ENCODE measurements at regions not wholly inside any gene's neighbourhood (a gene's known extent, or its start where the extent isn't known, plus 50 kb on each side); places are given as distances from the start of the nearest gene placed in this dataset.
"Not testable (repeated sequence)": the region's sequence is repeated elsewhere in the genome, so short reads cannot be mapped to it uniquely, and the experiment has no call there.

- TF ChIP-seq POLR2AphosphoS5 (IDR thresholded peaks at IDR 0.05; ENCODE audit: low read depth) (no peak), SPI1 (IDR thresholded peaks at IDR 0.05; ENCODE audit: borderline replicate concordance, low read depth) (no peak), GABPA (IDR thresholded peaks at IDR 0.05; ENCODE audit: low read depth) (no peak), REST (IDR thresholded peaks at IDR 0.05; ENCODE audit: insufficient replicate concordance, low read depth) (no peak), CTCF (IDR thresholded peaks at IDR 0.05; ENCODE audit: insufficient read depth, low read length) (no peak)
- H3K4me3 ChIP-seq (replicated peaks; ENCODE audit: insufficient read depth, low read length), result no peak overlapping the region
- no peak overlapping the region for H3K27ac ChIP-seq (replicated peaks)
- H3K27me3 ChIP-seq (ENCODE audit: insufficient read depth, poor library complexity, severe bottlenecking), result no peaks in the 10 kb centered on the region
- no peak for DNase-seq (ENCODE audit: low read depth in 1 of 2, low spot score in 1 of 2)
Measured at GRCh38 chr5:25090275-25090674, 445.5 kb upstream of the CDH10 start.

GRCh38 chr5:25088689-25089088, 443.9 kb upstream of the CDH10 start:
- H3K4me3 ChIP-seq (replicated peaks; ENCODE audit: insufficient read depth, low read length); H3K27ac ChIP-seq (replicated peaks); DNase-seq (ENCODE audit: low read depth in 1 of 2, low spot score in 1 of 2); H3K27me3 ChIP-seq (ENCODE audit: insufficient read depth, poor library complexity, severe bottlenecking): not testable (repeated sequence)

GRCh38 chr5:25083261-25083660, 438.5 kb upstream of the CDH10 start:
- not testable (repeated sequence) for H3K27ac ChIP-seq (replicated peaks); DNase-seq (ENCODE audit: low read depth in 1 of 2, low spot score in 1 of 2); H3K27me3 ChIP-seq (ENCODE audit: insufficient read depth, poor library complexity, severe bottlenecking); H3K4me3 ChIP-seq (replicated peaks; ENCODE audit: insufficient read depth, low read length)

GRCh38 chr5:25066239-25066638, 421.5 kb upstream of the CDH10 start:
- H3K27ac ChIP-seq (replicated peaks), result no peak overlapping the region
- TF ChIP-seq REST (IDR thresholded peaks at IDR 0.05; ENCODE audit: insufficient replicate concordance, low read depth) (no peak), POLR2AphosphoS5 (IDR thresholded peaks at IDR 0.05; ENCODE audit: low read depth) (no peak), GABPA (IDR thresholded peaks at IDR 0.05; ENCODE audit: low read depth) (no peak), SPI1 (IDR thresholded peaks at IDR 0.05; ENCODE audit: borderline replicate concordance, low read depth) (no peak), CTCF (IDR thresholded peaks at IDR 0.05; ENCODE audit: insufficient read depth, low read length) (no peak)
- no peaks in the 10 kb centered on the region for H3K27me3 ChIP-seq (ENCODE audit: insufficient read depth, poor library complexity, severe bottlenecking)
- DNase-seq (ENCODE audit: low read depth in 1 of 2, low spot score in 1 of 2), result no peak
- H3K4me3 ChIP-seq (replicated peaks; ENCODE audit: insufficient read depth, low read length), result no peak overlapping the region

GRCh38 chr5:25064306-25064705, 419.5 kb upstream of the CDH10 start:
- Histone ChIP-seq H3K27me3 (ENCODE audit: insufficient read depth, poor library complexity, severe bottlenecking) (no peaks in the 10 kb centered on the region), H3K27ac (replicated peaks) (no peak overlapping the region), H3K4me3 (replicated peaks; ENCODE audit: insufficient read depth, low read length) (no peak overlapping the region)
- TF ChIP-seq GABPA (IDR thresholded peaks at IDR 0.05; ENCODE audit: low read depth) (no peak), SPI1 (IDR thresholded peaks at IDR 0.05; ENCODE audit: borderline replicate concordance, low read depth) (no peak), CTCF (IDR thresholded peaks at IDR 0.05; ENCODE audit: insufficient read depth, low read length) (no peak), POLR2AphosphoS5 (IDR thresholded peaks at IDR 0.05; ENCODE audit: low read depth) (no peak), REST (IDR thresholded peaks at IDR 0.05; ENCODE audit: insufficient replicate concordance, low read depth) (no peak)
- DNase-seq (ENCODE audit: low read depth in 1 of 2, low spot score in 1 of 2), result no peak

Measured in HL-60 (cell line).